ENCODE measurements at regions not wholly inside any gene's neighbourhood (a gene's known extent, or its start where the extent isn't known, plus 50 kb on each side); places are given as distances from the start of the nearest gene placed in this dataset.

- Histone ChIP-seq H3K79me2 (ENCODE audit: control insufficient read depth, insufficient read depth, low read length) (no peaks in the 10 kb centered on the region), H3K4me2 (ENCODE audit: insufficient read depth, low read length) (no peak overlapping the region), H3K4me3 (replicated peaks in 1 of 3; ENCODE audit: insufficient read depth in 1 of 3, low read depth in 1 of 3, low read length in 3 of 3) (no peak overlapping the region), H3K27ac (ENCODE audit: insufficient read depth, low read depth, low read length) (no peak overlapping the region), H3K36me3 (ENCODE audit: control insufficient read depth in 2 of 2, extremely low read depth in 1 of 2, insufficient read depth in 2 of 2, low read length in 2 of 2) (no peaks in the 10 kb centered on the region), H3K9me1 (replicated peaks; ENCODE audit: control insufficient read depth, extremely low read depth, insufficient read depth, low read length) (no peaks in the 10 kb centered on the region), H4K20me1 (replicated peaks; ENCODE audit: control insufficient read depth, extremely low read depth, insufficient read depth, low read length) (no peaks in the 10 kb centered on the region), H3K9ac (replicated peaks; ENCODE audit: extremely low read depth, insufficient read depth, low read length) (no peak overlapping the region), H3K27me3 (ENCODE audit: control insufficient read depth in 2 of 2, insufficient read depth in 2 of 2, low read length in 2 of 2) (no peaks in the 10 kb centered on the region), H3K4me1 (ENCODE audit: control insufficient read depth, extremely low read depth, insufficient read depth, low read length) (no peaks in the 10 kb centered on the region), H3K9me3 (replicated peaks; ENCODE audit: control insufficient read depth, insufficient read depth, low read length) (peaks cover 3% of the 10 kb centered on the region), H2AFZ (ENCODE audit: low read depth, low read length) (no peak overlapping the region)
- intact Hi-C loops (cut with micrococcal nuclease) (no loop called here), dilution Hi-C loops (cut with MboI; ENCODE audit: extremely low pct_ligation_motif_present, low sequenced_read_pairs) (no loop called here)
- no peak for DNase-seq (ENCODE audit: low read depth, low spot score)
- ChIA-PET CTCF (no interaction called here), POLR2A (no interaction called here)
- FAIRE-seq: no peak
- BruUV-seq (replicated peaks): no TSS peak
- TF ChIP-seq POLR2A (IDR thresholded peaks at IDR 0.05; ENCODE audit: low read depth, low read length): no peak
- TF ChIP-seq EZH2 (IDR thresholded peaks at IDR 0.05; ENCODE audit: borderline replicate concordance, low read depth, low read length, severe bottlenecking): no peak
- no peak for TF ChIP-seq MAX (IDR thresholded peaks at IDR 0.05; ENCODE audit: insufficient read depth, insufficient read length)
- TF ChIP-seq MYC (IDR thresholded peaks at IDR 0.05; ENCODE audit: low read depth, low read length): no peak
- TF ChIP-seq FOS (IDR thresholded peaks at IDR 0.05; ENCODE audit: borderline replicate concordance, insufficient read depth, low read length): no peak
- no peak for TF ChIP-seq GATA2 (IDR thresholded peaks at IDR 0.05; ENCODE audit: insufficient read depth, insufficient read length, low read depth, low read length)
- TF ChIP-seq POLR2AphosphoS5 (IDR thresholded peaks at IDR 0.05; ENCODE audit: insufficient read depth, low read depth, low read length): no peak
- TF ChIP-seq CTCF (IDR thresholded peaks at IDR 0.05; ENCODE audit: extremely low read depth in 1 of 2, insufficient read depth in 1 of 2, low read depth in 1 of 2, low read length in 2 of 2): no peak
- TF ChIP-seq JUN (IDR thresholded peaks at IDR 0.05; ENCODE audit: borderline replicate concordance, insufficient read depth, insufficient read length, low read depth): no peak
Measured at GRCh38 chr5:117805058-117805457, 1183.3 kb downstream of the DTWD2 start.
